ENCODE measurements at regions not wholly inside any gene's neighbourhood (a gene's known extent, or its start where the extent isn't known, plus 50 kb on each side); places are given as distances from the start of the nearest gene placed in this dataset.

GRCh38 chr15:47331829-47332393, 385.4 kb upstream of the SEMA6D start:
- TF ChIP-seq TAF1 (IDR thresholded peaks at IDR 0.05; ENCODE audit: borderline replicate concordance, insufficient read depth, low read length) (no peak), POLR2AphosphoS5 (IDR thresholded peaks at IDR 0.05; ENCODE audit: low read depth, low read length) (no peak), SIN3A (IDR thresholded peaks at IDR 0.05; ENCODE audit: borderline replicate concordance, insufficient read depth, low read length) (no peak)
